HepG2 (cell line): ENCODE measurements at regions not wholly inside any gene's neighbourhood (a gene's known extent, or its start where the extent isn't known, plus 50 kb on each side); places are given as distances from the start of the nearest gene placed in this dataset.

ENCODE experiments used
- CTCF ChIP-seq: sonication (generic); formaldehyde crosslinking; IDR thresholded peaks from 2 replicates; pipeline ENCODE4 v1.5.0; 2020; ENCODE audit warnings: mild to moderate bottlenecking, missing genetic modification reagents, moderate library complexity
- HMGXB3 ChIP-seq: sonication (generic); formaldehyde crosslinking; IDR thresholded peaks from 2 replicates; pipeline ENCODE4 v1.4.0; 2020; ENCODE audit warnings: missing genetic modification reagents, borderline replicate concordance

- TF ChIP-seq CTCF (no peak), HMGXB3 (CRISPR knock-in tag) (no peak)
Measured at GRCh38 chr5:5792106-5792505, 369.6 kb downstream of the ICE1 start.
